ENCODE measurements at regions not wholly inside any gene's neighbourhood (a gene's known extent, or its start where the extent isn't known, plus 50 kb on each side); places are given as distances from the start of the nearest gene placed in this dataset.

- TF ChIP-seq BHLHE40 (IDR thresholded peaks at IDR 0.05; ENCODE audit: borderline replicate concordance) (no peak), ARNT (IDR thresholded peaks at IDR 0.05) (no peak), FOXM1 (IDR thresholded peaks at IDR 0.05; ENCODE audit: borderline replicate concordance) (no peak), ELF4 (IDR thresholded peaks at IDR 0.05) (no peak), HDGF (IDR thresholded peaks at IDR 0.05; ENCODE audit: borderline replicate concordance) (no peak)
These were observed 459.8 kb downstream of the BCAT1 start for GRCh38 chr12:24488906-24489619.
